MM.1S (cell line): ENCODE measurements at regions not wholly inside any gene's neighbourhood (a gene's known extent, or its start where the extent isn't known, plus 50 kb on each side); places are given as distances from the start of the nearest gene placed in this dataset.

Experiments used
- DNase-seq: peaks from one replicate; pipeline ENCODE4 v3.0.0-alpha.2; 2015
- H2AFZ ChIP-seq: fragments of 300-600 bp; sonication (generic); 2 replicates; pipeline ENCODE4 v1.6.0; 2016; ENCODE audit warnings: antibody characterized with exemption, low read length
- H3F3A ChIP-seq: fragments of 300-600 bp; sonication (generic); 2 replicates; pipeline ENCODE4 v1.6.1; 2016; ENCODE audit warnings: mild to moderate bottlenecking, antibody characterized with exemption, low read length, moderate library complexity, mixed read lengths; ENCODE audit not compliant: insufficient read depth
- H3K27ac ChIP-seq: fragments of 300-600 bp; sonication (generic); 2 replicates; pipeline ENCODE4 v1.5.1; 2016; ENCODE audit warnings: mild to moderate bottlenecking, low read length
- H3K27me3 ChIP-seq: fragments of 300-600 bp; sonication (generic); replicated peaks from 2 replicates; pipeline ENCODE4 v1.6.0; 2016; ENCODE audit warnings: low read length; ENCODE audit not compliant: insufficient read depth
- H3K36me3 ChIP-seq: fragments of 300-600 bp; sonication (generic); replicated peaks from 2 replicates; pipeline ENCODE4 v1.6.1; 2016; ENCODE audit warnings: mild to moderate bottlenecking, low read length, mixed read lengths; ENCODE audit not compliant: insufficient read depth
- H3K4me1 ChIP-seq: fragments of 300-600 bp; sonication (generic); 2 replicates; pipeline ENCODE4 v1.6.1; 2016; ENCODE audit warnings: low read length, mixed read lengths
- H3K4me2 ChIP-seq: fragments of 300-600 bp; sonication (generic); 2 replicates; pipeline ENCODE4 v1.6.0; 2016; ENCODE audit warnings: low read depth, low read length
- H3K4me3 ChIP-seq: fragments of 300-600 bp; sonication (generic); 2 replicates; pipeline ENCODE4 v1.5.1; 2016; ENCODE audit warnings: low read length, mixed read lengths
- H3K79me2 ChIP-seq: fragments of 300-600 bp; sonication (generic); 2 replicates; pipeline ENCODE4 v1.6.1; 2016; ENCODE audit warnings: mixed run types, low read length, mixed read lengths
- H3K9ac ChIP-seq: fragments of 300-600 bp; sonication (generic); 2 replicates; pipeline ENCODE4 v1.6.1; 2016; ENCODE audit warnings: low read length, mixed read lengths
- H3K9me2 ChIP-seq: fragments of 300-600 bp; sonication (generic); replicated peaks from 2 replicates; pipeline ENCODE4 v1.6.1; 2016; ENCODE audit warnings: mild to moderate bottlenecking, low read length, mixed read lengths; ENCODE audit not compliant: insufficient read depth
- H3K9me3 ChIP-seq: fragments of 300-600 bp; sonication (generic); replicated peaks from 2 replicates; pipeline ENCODE4 v1.6.1; 2016; ENCODE audit warnings: mild to moderate bottlenecking, low read length, mixed read lengths; ENCODE audit not compliant: insufficient read depth
- H4K20me1 ChIP-seq: fragments of 300-600 bp; sonication (generic); 2 replicates; pipeline ENCODE4 v1.6.1; 2016; ENCODE audit warnings: mild to moderate bottlenecking, low read length, moderate library complexity, mixed read lengths; ENCODE audit not compliant: insufficient read depth
- EZH2 ChIP-seq: fragments of 300-600 bp; sonication (generic); optimal IDR thresholded peaks from 2 replicates; pipeline ENCODE3; 2017; ENCODE audit warnings: low read depth, mild to moderate bottlenecking, antibody characterized with exemption, low read length, mixed read lengths
- EZH2phosphoT487 ChIP-seq: fragments of 300-600 bp; sonication (generic); IDR thresholded peaks from 2 replicates; pipeline ENCODE4 v1.6.1; 2018; ENCODE audit warnings: antibody characterized with exemption, low read length
- TF ChIP-seq, protein P1 (sequence below): fragments of 300-600 bp; sonication (generic); IDR thresholded peaks from 2 replicates; pipeline ENCODE4 v1.5.1; 2016; ENCODE audit warnings: antibody characterized with exemption, low read length, mixed read lengths

DNA sequence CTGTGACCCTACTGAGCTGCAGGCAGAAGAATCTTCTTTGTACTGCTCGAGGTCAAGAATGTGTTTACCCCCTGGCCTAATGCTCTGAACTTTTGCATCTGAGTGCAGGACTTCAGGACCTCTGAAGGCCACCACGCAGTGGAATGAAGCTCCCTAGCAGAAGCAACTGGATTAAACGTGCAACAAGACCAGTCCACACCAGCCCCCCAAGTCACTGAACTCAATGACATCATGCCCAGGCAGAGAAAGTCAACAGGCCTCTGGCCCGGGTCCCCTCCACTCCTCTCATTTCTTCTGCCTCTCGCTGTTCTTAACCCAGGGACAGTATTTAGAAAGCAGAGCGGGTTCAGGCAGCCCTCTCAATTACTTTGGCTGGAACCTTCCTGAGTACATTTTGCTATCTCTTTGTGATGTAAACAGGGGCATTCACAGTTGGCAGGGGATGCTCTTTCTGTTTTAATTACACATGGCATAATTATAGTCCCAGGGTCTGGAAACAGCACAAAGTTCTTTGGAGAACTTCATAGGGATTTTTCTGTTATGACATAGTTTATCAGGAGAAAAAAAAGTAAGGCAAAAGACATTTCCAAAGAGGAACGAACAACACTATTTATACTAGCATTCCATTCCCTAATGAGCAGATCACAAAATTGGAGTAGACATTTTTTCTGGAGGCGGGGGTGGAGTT is 108.2 kb upstream of the SPATA31D4 start:
- DNase-seq, result no peak
- Histone ChIP-seq H3K4me2 (no peak overlapping the region), H3K27me3 (peaks cover 3% of the 10 kb centered on the region), H3K36me3 (no peaks in the 10 kb centered on the region), H2AFZ (no peak overlapping the region), H4K20me1 (no peaks in the 10 kb centered on the region), H3K9ac (no peak overlapping the region), H3F3A (peaks cover 8% of the 10 kb centered on the region; the same call in 1 of the 2 replicates), H3K79me2 (no peaks in the 10 kb centered on the region), H3K9me3 (no peaks in the 10 kb centered on the region), H3K4me3 (no peak overlapping the region), H3K4me1 (peaks cover 9% of the 10 kb centered on the region), H3K27ac (no peak overlapping the region), H3K9me2 (no peaks in the 10 kb centered on the region)
- TF ChIP-seq, protein P1, sequence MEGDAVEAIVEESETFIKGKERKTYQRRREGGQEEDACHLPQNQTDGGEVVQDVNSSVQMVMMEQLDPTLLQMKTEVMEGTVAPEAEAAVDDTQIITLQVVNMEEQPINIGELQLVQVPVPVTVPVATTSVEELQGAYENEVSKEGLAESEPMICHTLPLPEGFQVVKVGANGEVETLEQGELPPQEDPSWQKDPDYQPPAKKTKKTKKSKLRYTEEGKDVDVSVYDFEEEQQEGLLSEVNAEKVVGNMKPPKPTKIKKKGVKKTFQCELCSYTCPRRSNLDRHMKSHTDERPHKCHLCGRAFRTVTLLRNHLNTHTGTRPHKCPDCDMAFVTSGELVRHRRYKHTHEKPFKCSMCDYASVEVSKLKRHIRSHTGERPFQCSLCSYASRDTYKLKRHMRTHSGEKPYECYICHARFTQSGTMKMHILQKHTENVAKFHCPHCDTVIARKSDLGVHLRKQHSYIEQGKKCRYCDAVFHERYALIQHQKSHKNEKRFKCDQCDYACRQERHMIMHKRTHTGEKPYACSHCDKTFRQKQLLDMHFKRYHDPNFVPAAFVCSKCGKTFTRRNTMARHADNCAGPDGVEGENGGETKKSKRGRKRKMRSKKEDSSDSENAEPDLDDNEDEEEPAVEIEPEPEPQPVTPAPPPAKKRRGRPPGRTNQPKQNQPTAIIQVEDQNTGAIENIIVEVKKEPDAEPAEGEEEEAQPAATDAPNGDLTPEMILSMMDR, result no peak
- TF ChIP-seq EZH2, result no peak
- TF ChIP-seq EZH2phosphoT487, result no peak

DNA sequence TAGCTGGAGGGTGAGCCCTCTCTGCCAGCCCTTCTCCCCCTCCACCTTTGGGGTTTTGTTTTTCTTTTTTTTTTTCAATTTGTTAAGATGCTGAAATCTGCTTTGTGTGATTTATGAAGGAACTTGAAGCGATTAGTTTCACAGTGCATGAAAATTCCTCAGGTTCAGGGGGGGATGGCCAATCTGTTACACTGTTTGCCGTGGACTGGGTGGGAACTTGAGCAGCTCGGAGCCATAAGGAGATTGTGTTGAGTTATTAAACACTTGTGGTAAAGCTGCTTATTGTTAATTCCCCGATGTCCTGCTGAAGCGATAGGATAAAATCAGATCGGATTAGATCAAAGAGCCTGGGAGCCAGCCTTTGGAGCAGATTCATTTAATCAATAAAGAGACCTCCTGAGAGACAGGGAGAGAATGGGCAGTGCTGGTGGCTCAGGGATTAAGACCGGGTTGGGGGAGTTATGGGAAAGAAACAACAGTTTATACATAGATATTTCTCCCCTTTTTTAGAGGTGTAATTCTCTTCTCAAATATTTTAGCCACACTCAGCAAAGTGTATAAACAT is 105.8 kb upstream of the SPATA31D4 start:
- Histone ChIP-seq H3K27ac (no peak overlapping the region), H2AFZ (no peak overlapping the region), H3K79me2 (no peaks in the 10 kb centered on the region), H4K20me1 (no peaks in the 10 kb centered on the region), H3K9me2 (no peaks in the 10 kb centered on the region), H3K4me2 (no peak overlapping the region), H3K4me3 (no peak overlapping the region), H3K4me1 (peaks cover 10% of the 10 kb centered on the region), H3K9ac (no peak overlapping the region), H3K36me3 (no peaks in the 10 kb centered on the region), H3K27me3 (peaks cover 15% of the 10 kb centered on the region), H3K9me3 (no peaks in the 10 kb centered on the region), H3F3A (peaks cover 5% of the 10 kb centered on the region)
- no peak for TF ChIP-seq EZH2phosphoT487
- TF ChIP-seq, protein P1, result no peak
- TF ChIP-seq EZH2, result no peak
- DNase-seq, result no peak

DNA sequence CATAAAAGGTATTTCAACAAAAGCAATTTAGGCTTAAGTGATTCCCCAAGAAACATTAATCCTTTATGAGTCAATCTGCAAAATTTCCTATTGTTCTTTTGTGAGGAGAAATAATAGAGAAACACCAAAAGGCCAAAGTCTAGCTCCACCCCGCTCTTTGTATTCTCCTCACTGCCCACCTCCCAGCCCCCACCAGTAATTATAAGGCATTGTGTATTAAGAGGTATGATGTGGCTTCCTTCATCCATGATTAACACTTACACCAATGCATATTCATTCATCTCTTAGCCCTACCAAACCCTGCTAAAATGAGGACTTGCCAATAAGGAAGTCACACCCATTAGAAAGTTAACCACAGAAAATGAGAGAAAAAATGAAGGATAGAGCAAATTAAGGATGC is 105.3 kb upstream of the SPATA31D4 start:
- Histone ChIP-seq H3F3A (peaks cover 11% of the 10 kb centered on the region), H3K4me2 (no peak overlapping the region), H3K4me1 (peaks cover 15% of the 10 kb centered on the region), H4K20me1 (no peaks in the 10 kb centered on the region), H3K9me3 (no peaks in the 10 kb centered on the region), H3K79me2 (no peaks in the 10 kb centered on the region), H3K36me3 (no peaks in the 10 kb centered on the region), H2AFZ (no peak overlapping the region), H3K9ac (no peak overlapping the region), H3K9me2 (no peaks in the 10 kb centered on the region), H3K4me3 (no peak overlapping the region), H3K27me3 (peaks cover 15% of the 10 kb centered on the region), H3K27ac (no peak overlapping the region)
- no peak for DNase-seq
- TF ChIP-seq, protein P1, result no peak
- TF ChIP-seq EZH2phosphoT487 (no peak), EZH2 (no peak)
